Neutrophil (primary cell): ENCODE measurements at regions not wholly inside any gene's neighbourhood (a gene's known extent, or its start where the extent isn't known, plus 50 kb on each side); places are given as distances from the start of the nearest gene placed in this dataset.

Experiments
- H3K27ac ChIP-seq: fragments of 200-600 bp; sonication (generic); 2 replicates; pipeline ENCODE4 v1.5.1; 2016; ENCODE audit warnings: mild to moderate bottlenecking, moderate library complexity
- H3K27me3 ChIP-seq: fragments of 200-600 bp; sonication (generic); 2 replicates; pipeline ENCODE4 v1.6.0; 2016; ENCODE audit warnings: mild to moderate bottlenecking
- H3K36me3 ChIP-seq: fragments of 200-600 bp; sonication (generic); 2 replicates; pipeline ENCODE4 v1.5.1; 2017
- H3K4me1 ChIP-seq, 2 experiments: fragments of 200-600 bp in 1 of 2; sonication (generic) in 1 of 2; 1 replicate in 1 of 2; 2 replicates in 1 of 2; pipeline versions ENCODE4 v1.5.1 to v1.6.1; 2013 to 2016; ENCODE audit warnings: low read depth in 1 of 2, low read length in 1 of 2, mild to moderate bottlenecking in 1 of 2, moderate library complexity in 1 of 2; ENCODE audit not compliant: control insufficient read depth in 1 of 2, insufficient read depth in 1 of 2
- H3K4me3 ChIP-seq, 2 experiments: fragments of 200-600 bp in 1 of 2; sonication (generic) in 1 of 2; 1 replicate in 1 of 2; 2 replicates in 1 of 2; pipeline ENCODE4 v1.5.1; 2013 to 2016; ENCODE audit warnings: low read depth in 1 of 2, low read length in 1 of 2, mild to moderate bottlenecking in 1 of 2, moderate library complexity in 1 of 2
- H3K9me3 ChIP-seq: fragments of 200-600 bp; sonication (generic); 2 replicates; pipeline ENCODE4 v1.5.1; 2016
- TF ChIP-seq, protein P1 (sequence below): fragments of 200-600 bp; sonication (generic); IDR thresholded peaks from 2 replicates; pipeline ENCODE4 v1.5.1; 2016; ENCODE audit warnings: antibody characterized with exemption

GRCh38 chr11:15473954-15474837 is 359.5 kb downstream of the INSC start:
- Histone ChIP-seq H3K27me3 (no peaks in the 10 kb centered on the region), H3K4me1 (no peaks in the 10 kb centered on the region), H3K4me3 (no peak overlapping the region), H3K36me3 (no peaks in the 10 kb centered on the region), H3K27ac (no peak overlapping the region), H3K9me3 (no peaks in the 10 kb centered on the region)
- TF ChIP-seq, protein P1, sequence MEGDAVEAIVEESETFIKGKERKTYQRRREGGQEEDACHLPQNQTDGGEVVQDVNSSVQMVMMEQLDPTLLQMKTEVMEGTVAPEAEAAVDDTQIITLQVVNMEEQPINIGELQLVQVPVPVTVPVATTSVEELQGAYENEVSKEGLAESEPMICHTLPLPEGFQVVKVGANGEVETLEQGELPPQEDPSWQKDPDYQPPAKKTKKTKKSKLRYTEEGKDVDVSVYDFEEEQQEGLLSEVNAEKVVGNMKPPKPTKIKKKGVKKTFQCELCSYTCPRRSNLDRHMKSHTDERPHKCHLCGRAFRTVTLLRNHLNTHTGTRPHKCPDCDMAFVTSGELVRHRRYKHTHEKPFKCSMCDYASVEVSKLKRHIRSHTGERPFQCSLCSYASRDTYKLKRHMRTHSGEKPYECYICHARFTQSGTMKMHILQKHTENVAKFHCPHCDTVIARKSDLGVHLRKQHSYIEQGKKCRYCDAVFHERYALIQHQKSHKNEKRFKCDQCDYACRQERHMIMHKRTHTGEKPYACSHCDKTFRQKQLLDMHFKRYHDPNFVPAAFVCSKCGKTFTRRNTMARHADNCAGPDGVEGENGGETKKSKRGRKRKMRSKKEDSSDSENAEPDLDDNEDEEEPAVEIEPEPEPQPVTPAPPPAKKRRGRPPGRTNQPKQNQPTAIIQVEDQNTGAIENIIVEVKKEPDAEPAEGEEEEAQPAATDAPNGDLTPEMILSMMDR, result no peak

DNA sequence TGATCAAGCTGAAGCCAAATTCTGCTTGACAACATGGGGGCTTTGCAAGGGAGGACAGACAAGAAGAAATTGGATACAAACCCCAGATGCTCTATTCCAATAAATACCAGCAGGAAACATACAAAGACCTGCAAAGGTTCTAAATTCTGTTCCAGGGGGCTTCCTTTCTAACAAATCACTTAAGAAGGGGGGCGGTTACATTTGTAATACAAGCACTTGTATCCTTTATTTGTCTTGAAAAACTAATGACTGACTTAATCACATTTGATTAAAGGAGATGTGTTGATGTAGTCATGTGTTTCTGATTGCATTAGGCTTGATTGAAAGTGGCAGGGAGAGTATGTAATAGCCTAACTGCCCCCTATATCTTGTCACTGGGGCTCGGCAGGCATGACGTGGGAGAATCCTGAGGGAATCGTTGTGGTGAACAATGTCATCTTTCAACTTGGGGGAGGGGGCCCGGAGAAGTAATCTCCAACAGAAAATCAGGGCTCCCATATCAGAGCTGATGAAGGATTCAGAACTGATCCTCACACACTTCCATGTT is 361.7 kb downstream of the INSC start:
- H3K4me1 ChIP-seq, result no peaks in the 10 kb centered on the region

DNA sequence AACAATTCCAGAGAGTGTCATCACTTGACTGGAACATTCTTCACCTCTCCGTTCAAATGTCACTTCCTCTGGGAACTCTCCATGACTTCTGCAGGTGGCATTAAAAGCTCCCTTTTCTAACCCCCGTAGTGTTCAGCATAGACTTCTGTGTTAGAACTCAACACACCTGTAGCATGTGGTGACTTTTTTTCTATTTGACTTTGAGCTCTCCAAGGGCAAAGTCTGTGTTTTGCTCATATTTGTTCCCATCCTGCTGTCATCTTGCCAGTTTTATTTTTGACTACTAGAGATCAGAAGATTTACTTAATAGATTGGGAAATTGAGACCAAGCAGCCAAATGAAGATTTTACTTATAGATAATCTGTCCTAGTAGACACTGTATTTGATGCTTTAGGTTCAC is 367.1 kb downstream of the INSC start:
- TF ChIP-seq, protein P1, result no peak
- no peaks in the 10 kb centered on the region for H3K9me3 ChIP-seq
- H3K27me3 ChIP-seq, result no peaks in the 10 kb centered on the region
- H3K36me3 ChIP-seq, result no peaks in the 10 kb centered on the region
- H3K27ac ChIP-seq, result no peak overlapping the region
- no peak overlapping the region for H3K4me3 ChIP-seq
- H3K4me1 ChIP-seq, result no peaks in the 10 kb centered on the region

More for the DNA sequence above, 361.7 kb downstream of the INSC start:
- H3K27ac ChIP-seq, result no peak overlapping the region
- no peaks in the 10 kb centered on the region for H3K36me3 ChIP-seq
- H3K27me3 ChIP-seq, result no peaks in the 10 kb centered on the region
- no peaks in the 10 kb centered on the region for H3K9me3 ChIP-seq
- TF ChIP-seq, protein P1, result no peak
- no peak overlapping the region for H3K4me3 ChIP-seq

DNA sequence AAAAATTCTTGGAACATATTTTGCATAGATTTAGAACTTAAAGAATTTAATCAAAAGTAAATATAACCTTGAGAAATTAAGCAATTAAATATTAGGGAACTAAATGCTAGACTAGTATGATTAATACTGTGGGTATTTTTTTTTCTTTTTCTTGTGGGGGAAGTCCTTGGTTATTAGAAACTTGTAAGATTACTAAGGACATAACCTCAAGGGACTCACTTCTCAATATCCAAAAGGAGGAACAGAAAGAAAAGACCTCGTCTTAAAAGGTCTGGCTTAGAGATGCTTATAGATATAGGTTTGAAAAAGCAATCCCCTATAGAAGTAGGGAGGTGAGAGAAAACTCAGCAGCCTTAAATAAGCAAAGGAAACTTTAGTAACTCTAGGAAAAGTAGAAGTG is 368.5 kb downstream of the INSC start:
- H3K36me3 ChIP-seq, result no peaks in the 10 kb centered on the region
- H3K27me3 ChIP-seq, result no peaks in the 10 kb centered on the region
- H3K9me3 ChIP-seq, result no peaks in the 10 kb centered on the region
- H3K4me3 ChIP-seq, result no peak overlapping the region
- no peak overlapping the region for H3K27ac ChIP-seq
- H3K4me1 ChIP-seq, result no peaks in the 10 kb centered on the region
- TF ChIP-seq, protein P1, result no peak

GRCh38 chr11:15484398-15484797 is 369.7 kb downstream of the INSC start:
- H3K36me3 ChIP-seq, result no peaks in the 10 kb centered on the region
- no peaks in the 10 kb centered on the region for H3K4me1 ChIP-seq
- no peaks in the 10 kb centered on the region for H3K9me3 ChIP-seq
- no peak overlapping the region for H3K27ac ChIP-seq
- no peaks in the 10 kb centered on the region for H3K27me3 ChIP-seq
- TF ChIP-seq, protein P1, result no peak
- no peak overlapping the region for H3K4me3 ChIP-seq
